ENCODE measurements at regions not wholly inside any gene's neighbourhood (a gene's known extent, or its start where the extent isn't known, plus 50 kb on each side); places are given as distances from the start of the nearest gene placed in this dataset.
"Not testable (repeated sequence)": the region's sequence is repeated elsewhere in the genome, so short reads cannot be mapped to it uniquely, and the experiment has no call there.

DNA sequence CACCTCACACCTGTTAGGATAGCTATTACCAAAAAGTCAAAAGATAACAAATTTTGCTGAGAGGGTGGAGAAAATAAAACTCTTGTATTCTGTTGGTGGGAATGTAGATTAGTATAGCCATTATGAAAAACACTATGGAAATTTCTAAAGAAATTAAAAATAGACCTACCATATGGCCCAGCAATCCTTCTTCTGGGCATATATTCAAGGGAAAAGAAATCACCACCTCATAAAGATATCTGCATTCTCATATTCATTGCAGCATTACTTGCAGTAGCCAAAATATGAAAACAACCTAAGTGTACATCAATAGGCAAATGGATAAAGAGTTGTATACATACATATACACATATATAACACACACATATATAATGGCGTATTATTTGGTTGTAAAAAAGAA lies 791.6 kb upstream of the RGS18 start:
- no peak for DNase-seq (ENCODE audit: low read depth)

DNA sequence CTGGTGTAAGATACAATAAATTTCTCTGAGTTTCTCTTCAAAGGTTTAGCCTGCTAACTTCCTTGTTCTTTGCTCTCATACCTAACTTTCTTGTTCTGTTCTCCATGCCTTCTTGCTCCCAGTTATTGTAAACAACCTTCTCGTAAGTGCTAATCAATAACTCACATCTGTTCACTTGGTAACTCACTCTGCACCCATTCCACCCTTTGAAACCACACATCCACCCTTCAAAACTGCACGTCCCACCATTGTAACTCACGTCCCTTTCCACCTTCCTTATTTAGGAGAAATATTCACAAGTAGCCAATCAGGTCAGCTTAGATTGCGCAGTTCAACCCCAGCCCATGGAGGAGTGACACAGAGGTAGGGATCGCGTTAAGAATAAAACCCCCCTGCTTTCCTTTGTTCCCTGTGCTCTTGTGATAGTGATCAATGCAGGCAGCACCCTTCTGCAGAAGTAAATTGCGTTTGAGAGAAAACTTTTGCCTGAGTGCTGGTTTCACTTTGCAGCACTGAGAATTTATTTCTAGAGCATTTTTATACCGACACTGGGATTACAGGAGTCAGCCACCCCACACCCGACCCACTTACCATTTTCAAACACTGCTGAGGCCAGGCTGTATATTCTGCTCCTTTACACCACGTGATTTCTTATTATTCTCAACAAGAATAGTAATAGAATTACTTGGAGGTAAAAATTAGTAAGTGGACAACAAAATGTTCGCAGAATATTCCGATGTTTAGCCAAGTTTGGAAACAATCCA lies 789.2 kb upstream of the RGS18 start:
- no peak for DNase-seq (ENCODE audit: low read depth)

DNA sequence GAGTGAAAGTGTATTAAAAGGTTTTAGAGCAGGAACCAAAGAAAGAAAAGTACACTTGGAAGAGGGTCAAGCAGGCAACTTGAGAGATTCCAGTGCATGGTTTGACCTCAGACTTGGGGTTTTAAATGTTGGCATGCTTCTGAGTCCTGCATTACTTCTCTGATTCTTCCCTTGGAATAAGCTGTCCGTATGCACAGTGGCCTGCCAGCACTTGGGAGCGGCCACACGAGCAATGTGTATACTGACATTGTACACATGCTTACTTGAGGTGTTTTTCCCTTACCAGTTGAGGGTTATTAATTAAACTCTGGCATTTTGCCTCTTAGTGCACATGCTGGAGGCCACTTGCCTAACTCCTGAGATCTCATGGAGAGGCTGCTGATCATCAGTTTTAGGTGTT lies 786.6 kb upstream of the RGS18 start:
- DNase-seq (ENCODE audit: low read depth), result peak; percentile 0

DNA sequence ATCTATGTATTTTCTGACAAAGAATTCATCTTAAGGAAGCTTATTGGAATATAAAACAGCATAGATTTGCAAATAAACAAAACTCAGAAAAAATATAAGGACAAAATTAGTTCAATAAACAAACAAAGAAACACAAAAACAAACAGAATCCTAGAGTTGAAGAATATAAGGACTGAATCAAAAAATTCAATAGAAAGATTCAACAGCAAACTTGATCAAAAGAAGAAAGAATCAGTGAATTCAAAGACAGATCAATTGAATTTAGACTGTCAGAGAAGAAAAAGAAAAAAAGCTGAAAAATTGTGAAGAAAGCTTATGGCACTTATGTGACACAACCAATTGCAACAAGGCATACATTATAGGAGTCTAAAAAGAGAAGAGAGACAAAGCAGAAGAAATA lies 770.0 kb upstream of the RGS18 start:
- DNase-seq (ENCODE audit: low read depth), result no peak

DNA sequence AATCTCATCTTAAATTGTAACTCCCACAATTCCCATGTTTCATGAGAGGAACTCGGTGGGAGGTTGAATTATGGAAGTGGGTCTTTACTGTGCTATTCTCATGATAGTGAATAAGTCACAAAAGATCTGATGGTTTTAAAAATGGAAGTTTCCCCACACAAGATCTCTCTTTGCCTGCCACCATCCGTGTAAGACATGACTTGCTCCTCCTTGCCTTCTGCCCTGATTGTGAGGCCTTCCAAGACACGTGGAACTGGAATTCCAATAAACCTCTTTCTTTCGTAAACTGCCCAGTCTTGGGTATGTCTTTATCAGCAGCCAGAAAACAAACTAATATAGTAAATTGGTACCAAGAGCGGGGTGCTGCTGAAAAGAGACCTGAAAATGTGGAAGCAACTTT lies 761.6 kb upstream of the RGS18 start:
- no peak for DNase-seq (ENCODE audit: low read depth)

DNA sequence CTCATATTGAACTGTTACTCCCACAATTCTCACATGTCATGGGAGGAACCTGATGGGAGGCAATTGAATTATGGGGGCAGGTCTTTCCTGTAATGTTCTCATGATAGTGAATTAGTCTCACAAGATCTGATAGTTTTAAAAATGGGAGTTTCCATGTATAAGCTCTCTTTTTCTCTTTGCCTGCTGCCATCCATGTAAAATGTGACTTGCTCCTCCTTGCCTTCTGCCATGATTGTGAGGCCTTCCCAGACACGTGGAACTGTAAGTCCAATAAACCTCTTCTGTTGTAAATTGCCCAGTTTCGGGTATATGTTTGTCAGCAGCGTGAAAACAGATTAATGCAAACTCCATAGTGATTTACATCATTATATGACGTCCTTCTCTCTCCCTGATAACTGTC lies 759.7 kb upstream of the RGS18 start:
- no peak for DNase-seq (ENCODE audit: low read depth)

DNA sequence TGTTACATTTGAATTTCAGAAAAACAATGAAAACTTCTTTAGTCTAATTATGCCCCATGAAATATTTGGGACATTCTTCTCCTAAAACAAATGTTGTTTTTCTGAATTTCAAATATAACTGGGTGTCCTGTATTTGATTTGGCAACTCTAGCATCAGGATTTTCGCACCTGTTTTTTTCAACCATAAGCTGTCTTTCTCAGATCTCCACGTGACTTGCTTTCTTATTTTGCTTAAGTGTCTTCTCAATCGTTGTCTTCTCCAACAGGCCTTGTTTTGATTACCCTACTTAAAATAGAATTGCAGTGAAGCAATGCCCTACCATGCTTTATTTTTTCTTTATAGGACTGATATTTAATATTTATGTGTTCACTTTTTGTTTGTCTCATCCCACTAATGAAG lies 752.8 kb upstream of the RGS18 start:
- no peak for DNase-seq (ENCODE audit: low read depth)

DNA sequence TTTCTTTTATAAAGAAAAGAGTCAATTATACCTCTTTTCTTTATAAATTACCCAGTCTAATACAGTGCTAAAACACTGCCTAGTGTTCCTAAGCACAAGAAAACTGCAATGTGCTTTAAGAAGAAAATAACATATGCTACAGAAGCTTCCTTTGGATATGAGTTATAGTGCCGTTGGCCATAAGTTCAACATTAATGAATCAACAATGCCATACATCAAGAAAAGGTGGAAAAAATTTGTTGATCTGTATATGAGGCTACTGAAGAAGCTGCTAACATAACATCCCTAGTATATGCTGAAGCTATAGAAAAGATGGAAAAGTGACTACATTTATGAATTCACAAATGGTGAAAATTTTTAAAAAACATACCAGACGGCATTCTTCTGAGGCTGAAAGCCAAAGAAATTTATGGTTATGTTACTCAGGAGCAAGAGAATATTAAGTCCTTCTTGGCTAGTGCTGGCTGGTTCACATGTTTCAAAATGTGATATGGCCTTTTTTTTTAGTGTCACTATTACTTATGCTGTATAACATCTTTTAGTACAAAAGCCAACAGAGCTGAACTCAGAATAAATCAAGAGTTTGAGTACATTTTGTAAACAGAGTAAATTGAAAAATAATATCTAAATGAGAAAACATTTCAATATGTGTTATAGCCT lies 743.2 kb upstream of the RGS18 start:
- DNase-seq (ENCODE audit: low read depth), result no peak

DNA sequence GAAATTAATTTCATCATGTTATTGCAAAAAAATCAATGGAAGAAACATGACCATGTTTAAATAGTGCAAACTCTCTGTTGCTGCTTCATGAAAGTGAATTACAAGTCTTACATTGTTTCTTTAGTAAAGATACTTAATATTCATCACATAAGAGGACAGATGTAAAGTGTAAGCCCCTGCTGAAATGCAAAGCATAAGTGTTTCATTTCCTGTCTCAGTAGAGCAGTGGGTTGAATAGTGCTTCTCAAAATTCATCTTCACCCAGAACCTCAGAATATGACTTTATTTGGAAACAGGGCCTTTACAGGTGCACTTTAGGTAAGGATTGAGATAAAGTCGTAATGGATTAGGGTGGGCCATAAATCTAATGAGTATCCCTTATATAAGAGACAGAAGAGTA lies 738.4 kb upstream of the RGS18 start:
- no peak for DNase-seq (ENCODE audit: low read depth)

DNA sequence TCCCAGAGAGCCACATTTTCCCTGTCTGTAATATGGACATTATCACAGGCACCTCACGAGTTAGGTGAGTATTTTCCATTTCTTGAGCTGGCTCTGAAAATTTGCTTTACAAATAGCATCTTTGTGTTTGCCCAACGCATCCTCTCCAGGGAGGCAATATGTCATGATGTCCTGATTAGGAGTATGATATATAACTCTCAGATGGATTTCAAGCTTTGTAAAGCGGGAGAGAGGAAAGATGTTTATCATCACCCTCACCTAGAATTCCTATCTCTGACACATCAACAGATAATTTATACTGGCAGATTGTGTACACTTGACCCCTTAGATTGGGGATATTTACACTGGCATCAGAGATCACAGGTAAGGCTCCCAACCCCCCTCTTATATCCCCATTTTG lies 730.7 kb upstream of the RGS18 start:
- no peak for DNase-seq (ENCODE audit: low read depth)

DNA sequence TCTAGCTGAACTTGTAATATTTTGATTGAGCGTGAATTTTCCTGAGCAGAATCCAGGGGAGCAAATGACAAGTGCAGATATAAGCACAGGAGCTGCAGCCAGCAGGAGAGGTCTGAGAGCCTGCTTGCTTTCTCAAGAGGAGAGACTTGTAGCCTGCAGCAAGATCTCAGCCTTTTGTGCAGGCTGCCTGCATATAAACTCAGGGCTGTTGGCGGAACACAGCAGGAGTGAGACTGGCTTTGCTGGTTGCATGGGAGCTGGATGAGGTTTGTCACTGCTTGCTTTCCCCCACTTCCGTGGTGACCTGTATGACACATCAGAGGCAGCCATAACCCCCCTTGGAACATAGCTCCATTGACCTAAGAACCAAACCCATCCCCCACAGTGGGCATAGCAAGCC lies 725.4 kb upstream of the RGS18 start:
- DNase-seq (ENCODE audit: low read depth), result no peak

DNA sequence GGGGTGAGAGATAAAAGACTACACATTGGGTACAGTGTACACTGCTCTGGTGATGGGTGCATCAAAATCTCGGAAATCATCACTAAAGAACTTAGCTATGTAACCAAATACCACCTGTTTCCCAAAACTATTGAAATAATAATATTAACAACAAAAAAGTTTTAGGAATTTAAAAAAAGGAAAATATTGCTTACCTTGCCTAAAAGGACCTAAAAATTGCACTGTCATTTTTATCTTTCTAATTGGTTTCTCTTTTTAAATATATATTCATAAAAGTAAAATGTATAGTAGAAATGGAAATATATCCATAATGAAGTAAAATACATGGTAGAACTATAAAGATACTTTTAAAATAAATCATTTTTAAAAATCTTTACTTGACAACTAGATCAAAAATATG lies 719.3 kb upstream of the RGS18 start:
- no peak for DNase-seq (ENCODE audit: low read depth)

DNA sequence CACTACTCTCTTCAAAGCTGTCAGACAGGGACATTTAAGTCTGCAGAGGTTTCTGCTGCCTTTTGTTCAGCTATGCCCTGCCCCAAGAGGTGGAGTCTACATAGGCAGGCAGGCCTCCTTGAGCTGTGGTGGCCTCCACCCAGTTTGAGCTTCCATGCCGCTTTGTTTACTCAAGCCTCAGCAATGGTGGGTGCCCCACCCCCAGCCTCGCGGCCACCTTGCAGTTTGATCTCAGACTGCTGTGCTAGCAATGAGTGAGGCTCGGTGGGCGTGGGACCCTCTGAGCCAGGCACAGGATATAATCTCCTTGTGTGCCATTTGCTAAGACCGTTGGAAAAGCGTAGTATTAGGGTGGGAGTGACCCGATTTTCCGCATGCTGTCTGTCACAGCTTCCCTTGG lies 710.0 kb upstream of the RGS18 start:
- not testable (repeated sequence) for DNase-seq (ENCODE audit: low read depth)

DNA sequence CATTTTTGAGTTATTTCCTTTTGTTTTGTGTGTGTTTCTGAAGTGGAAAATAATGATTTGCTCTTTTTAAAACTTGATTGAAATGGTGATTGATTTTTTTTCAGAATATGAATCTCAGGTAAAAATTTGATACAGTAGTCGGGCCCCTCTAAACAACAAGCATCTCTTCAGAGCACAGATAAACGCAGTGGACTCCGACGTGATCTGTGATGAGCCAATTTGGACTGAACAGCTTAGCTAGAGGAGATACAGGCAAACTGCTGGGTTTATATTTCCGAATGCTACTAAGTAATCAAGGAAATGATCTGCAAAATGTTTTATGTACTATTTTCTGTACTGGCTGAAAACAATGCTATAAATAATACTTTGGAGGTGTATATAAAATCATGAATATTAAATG lies 705.7 kb upstream of the RGS18 start:
- no peak for DNase-seq (ENCODE audit: low read depth)

DNA sequence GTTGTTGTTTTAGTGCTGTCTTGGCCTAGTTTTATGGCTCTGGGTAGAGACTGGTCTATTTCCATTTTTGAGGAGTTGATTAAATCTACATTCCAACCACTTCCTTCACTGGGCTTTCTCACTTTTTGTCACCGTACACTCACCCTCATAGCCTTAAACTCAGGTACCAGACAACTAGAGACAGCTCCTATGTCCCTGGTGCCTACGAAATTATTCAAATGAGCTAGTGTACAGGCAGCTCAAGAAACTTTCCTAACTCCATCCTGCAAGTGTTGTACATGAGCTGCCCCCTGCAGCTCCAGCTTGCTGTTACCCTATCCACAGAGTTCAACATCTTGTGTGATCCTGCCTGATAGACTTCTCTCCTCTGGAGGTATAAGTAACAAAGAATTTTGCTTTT lies 704.8 kb upstream of the RGS18 start:
- no peak for DNase-seq (ENCODE audit: low read depth)

DNA sequence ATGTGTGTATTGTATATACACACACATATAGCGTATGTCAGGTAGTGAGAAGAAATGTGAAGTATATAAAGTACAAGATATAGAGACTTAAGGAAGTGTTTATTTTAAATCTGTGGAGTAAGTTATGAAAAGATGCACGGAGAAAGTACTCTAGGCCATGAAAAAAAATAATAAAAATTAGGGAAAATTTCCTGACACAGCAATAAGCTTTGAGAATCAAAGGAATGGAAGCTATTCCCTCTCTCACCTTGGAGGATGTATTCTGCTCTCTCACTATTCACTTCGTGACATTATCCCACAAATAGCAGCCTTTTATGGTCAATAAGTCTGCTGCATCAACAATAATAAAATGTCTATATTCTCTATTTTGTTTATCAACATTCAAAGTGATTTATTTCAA lies 700.4 kb upstream of the RGS18 start:
- DNase-seq (ENCODE audit: low read depth), result no peak

DNA sequence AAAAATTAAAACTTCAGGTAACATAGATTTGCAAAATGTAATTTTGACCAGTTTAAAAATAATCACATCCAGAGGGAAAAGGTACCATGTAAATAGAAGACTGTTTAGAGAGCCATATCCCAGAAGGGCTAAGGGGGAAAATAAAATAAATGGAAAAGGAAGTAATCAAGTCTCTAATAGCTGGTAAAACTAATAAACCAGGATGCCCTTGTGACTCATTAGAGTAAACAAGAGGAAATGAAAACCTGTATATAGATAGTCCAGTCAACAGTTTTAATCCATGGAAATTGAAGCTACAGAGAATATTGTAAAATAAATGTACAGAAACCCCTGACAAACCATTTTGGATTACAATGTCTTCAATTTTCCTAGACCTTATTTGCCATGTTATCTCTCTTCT lies 698.0 kb upstream of the RGS18 start:
- DNase-seq (ENCODE audit: low read depth), result no peak

DNA sequence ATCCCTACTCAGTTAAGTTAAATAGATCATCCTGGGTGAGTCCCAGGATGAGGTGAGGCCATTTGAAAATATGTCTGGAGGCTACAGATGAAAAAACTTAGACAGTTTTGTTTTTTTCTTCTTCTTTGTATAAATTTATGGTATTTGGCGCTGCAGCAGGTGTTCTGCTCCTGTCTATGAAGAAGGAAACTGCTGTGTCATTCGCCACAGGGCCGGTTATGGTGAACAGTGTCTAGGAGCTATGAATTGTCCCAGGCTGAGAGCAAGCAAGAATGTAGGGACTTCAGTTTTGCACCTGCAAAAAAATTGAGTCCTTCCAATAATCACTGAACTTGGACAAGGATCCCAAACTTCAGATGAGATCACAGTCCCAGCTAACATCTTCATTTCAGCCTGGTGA lies 674.3 kb upstream of the RGS18 start:
- no peak for DNase-seq (ENCODE audit: low read depth)

DNA sequence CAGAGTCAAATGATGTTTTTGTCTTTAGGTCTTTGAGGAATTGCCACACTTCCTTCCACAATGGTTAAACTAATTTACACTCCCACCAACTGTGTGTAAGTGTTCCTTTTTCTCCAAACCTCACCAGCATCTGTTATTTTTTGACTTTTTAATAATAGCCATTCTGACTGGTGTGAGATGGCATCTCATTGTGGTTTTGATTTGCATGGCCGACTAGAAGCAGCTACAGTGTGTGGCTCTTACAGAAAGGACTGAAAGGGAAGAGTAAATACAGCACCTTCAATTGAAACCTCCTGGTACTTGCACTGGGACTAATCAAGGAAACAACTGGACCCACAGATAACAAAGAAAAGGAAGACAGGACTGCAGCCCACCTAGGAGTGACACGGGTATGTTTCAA lies 668.0 kb upstream of the RGS18 start:
- DNase-seq (ENCODE audit: low read depth), result no peak

DNA sequence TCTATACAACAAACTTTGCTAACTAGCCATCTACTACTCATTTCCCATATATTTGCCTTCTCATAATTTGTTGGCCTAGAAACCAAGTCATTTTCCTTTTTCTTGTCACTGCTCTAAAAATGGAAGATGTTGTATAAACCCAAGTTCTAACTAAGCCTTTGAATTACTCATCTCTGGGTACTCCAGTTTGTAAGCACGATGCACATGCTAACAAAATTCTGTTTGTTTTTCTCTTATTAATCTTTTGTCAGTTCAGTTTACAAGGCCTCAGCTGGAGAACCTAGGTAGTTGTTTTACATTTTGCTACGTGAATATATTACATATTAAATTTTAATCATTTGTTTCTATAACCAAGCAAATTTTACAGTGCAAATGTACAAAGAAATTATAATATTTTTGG lies 663.2 kb upstream of the RGS18 start:
- no peak for DNase-seq (ENCODE audit: low read depth)

DNA sequence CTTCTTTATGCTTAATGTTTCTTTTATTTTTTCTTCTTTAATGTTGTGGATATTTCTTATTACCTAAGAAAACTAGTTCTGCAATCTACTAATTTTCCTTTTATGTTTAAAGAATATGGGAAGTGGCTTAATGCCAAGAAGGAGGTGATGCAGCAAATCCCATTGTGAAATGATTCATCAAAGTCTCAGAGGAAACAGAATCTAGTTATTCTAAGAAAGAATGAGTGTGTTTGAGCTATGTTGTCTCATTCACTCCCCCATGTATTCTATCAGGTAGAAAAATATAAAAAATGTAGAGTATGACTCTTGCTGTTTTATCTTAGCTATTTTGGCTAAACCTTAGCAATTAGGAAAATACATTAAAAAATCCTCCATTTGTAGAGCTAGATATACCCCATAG lies 659.9 kb upstream of the RGS18 start:
- DNase-seq (ENCODE audit: low read depth), result peak; percentile 12

DNA sequence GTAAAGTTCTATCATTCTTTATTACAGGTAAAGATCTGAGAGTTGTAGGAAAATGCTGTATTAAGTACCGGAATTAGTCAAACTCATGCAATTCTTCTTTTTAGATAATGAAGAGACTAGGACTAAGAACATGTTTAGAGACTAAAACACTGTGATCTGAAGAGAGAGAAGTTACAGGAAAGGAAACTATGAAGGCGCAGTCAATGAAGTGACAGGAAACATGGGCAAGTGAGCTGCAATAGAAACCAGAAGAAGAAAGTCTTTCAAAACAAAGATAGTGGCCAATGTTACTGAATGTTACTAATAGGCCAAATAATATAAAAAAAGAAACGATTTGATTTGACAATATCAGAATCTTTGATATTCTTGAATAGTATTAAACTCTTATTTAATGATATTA lies 659.4 kb upstream of the RGS18 start:
- no peak for DNase-seq (ENCODE audit: low read depth)

DNA sequence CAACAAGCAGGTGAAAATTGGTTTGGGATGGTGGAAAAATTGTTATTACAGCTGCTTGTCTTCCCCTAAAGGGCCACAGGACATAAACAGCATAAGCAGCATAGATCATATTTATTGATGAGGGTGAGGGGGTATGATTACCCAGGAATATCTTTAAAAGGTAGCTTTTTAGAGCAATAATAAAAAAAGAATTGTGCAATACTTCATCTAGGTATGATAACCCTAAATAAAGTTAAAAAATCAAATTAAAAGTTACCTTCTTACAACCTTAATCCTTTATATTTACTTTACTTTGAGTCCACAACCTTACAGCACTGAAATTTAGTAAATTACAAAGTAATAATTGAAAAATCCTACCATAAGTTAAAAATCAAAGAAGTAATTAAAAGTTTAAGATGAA lies 653.3 kb upstream of the RGS18 start:
- no peak for DNase-seq (ENCODE audit: low read depth)

DNA sequence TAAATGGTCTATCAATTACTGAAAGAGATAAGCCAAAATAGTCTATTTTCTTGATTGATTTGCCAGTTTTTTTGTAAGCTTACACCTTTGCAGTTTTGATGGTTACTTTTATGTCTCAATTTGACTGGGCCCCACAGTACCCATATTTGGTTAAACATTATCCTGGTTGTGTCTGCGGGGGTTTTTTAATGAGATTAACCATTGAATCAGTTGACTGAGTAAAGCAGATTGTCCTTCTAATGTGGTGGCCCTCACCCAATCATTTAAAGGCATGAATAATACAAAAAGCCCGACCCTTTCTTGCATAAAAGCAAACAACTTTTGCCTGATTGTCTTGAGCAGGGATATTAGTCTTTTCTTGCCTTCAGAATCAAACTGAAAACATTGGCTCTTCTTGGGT lies 650.0 kb upstream of the RGS18 start:
- no peak for DNase-seq (ENCODE audit: low read depth)

Measured in iris pigment epithelial cell (primary cell).